HG03342 (cell line): ENCODE measurements at regions not wholly inside any gene's neighbourhood (a gene's known extent, or its start where the extent isn't known, plus 50 kb on each side); places are given as distances from the start of the nearest gene placed in this dataset.
"Not testable (repeated sequence)": the region's sequence is repeated elsewhere in the genome, so short reads cannot be mapped to it uniquely, and the experiment has no call there.

Source experiments
- ATAC-seq: cut with Tn5 transposase; IDR thresholded peaks from one replicate; pipeline ENCODE4 v1.9.1; 2021; ENCODE audit warnings: mild to moderate bottlenecking, moderate library complexity; ENCODE audit not compliant: unreplicated experiment

GRCh38 chr11:49499117-49499516 is 290.7 kb upstream of the FOLH1 start:
- ATAC-seq = no peak

DNA sequence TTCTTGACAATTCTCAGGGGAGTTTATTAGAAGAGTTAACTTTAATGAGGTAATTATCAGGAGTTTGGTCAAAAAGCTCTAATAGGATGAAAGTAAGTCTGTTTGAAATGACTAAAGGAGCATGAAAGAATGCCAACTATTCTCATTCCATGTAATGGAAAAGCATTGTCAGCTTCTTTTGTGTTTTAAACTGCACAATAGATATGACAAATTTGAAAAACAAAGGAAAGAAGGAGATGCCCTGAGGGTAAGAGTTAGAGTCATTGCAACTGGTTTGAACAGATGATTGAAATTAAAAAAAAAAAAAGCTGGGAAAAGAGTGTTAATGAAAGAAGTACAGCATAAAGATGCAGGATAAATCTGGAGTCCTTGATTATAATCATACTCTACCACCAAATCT is 296.8 kb upstream of the FOLH1 start:
- no peak for ATAC-seq

- ATAC-seq = peak; percentile 88
Measured at GRCh38 chr11:49526240-49526829, 317.9 kb upstream of the FOLH1 start.

DNA sequence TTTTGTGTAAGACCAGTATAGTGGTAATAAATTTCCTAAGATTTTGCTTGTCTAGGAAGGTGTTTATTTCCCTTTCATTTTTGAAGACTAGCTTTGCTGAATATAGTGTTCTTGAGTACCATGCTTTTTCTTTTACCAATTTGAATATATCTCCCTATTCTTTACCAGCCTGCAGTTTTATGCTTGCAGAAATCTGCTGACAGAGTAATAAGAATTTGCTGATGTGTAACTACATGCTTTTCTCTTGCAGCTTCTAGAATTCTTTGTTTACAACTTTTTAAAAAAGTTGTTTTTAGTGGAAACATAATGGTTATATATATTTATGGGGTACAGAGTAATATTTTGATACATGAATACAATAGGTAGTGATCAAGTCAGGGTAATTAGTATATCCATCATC is 324.8 kb upstream of the FOLH1 start:
- no peak for ATAC-seq

DNA sequence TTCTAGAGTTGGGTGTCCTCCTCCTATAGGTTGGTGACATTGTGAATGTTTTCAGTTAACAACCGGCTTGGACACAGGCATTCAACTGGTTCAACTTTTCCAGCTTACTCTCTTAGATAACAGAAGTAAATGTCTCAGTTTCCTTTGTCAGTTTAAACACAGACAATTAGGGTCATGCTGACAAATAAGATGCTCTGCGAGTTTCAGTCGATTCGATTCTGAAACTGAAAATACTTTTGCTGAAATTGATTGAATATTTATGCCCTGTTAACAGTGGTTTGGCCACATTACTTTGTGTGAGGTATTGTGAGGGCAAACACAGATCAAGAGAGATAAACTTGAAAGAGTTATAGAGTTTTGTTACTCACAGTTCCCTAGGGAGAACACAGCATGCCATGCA is 330.5 kb upstream of the FOLH1 start:
- ATAC-seq = not testable (repeated sequence)

- not testable (repeated sequence) for ATAC-seq
Measured at GRCh38 chr11:49558261-49558847, 350.0 kb upstream of the FOLH1 start.

DNA sequence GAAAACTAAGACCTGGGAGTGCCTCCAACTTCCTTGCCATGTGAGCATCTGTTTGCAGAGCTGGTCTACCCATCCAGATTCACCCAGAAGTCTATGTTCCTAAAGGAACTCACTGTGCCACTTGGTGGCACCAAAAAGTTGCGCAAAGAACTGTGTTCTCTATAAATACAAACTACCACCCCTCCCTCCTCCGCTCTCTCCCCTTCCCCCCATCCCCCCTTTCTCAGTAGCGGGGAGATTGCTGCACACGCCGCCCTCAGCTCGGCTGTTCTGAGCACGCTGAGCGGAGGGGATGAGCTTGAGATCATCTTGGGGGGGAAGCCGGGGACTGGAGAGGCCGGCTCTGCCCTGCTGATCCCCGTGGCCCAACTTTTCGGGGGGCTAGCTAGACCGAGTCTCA is 352.2 kb upstream of the FOLH1 start:
- not testable (repeated sequence) for ATAC-seq

- ATAC-seq = not testable (repeated sequence)
Measured at GRCh38 chr11:49561240-49561880, 353.0 kb upstream of the FOLH1 start.

DNA sequence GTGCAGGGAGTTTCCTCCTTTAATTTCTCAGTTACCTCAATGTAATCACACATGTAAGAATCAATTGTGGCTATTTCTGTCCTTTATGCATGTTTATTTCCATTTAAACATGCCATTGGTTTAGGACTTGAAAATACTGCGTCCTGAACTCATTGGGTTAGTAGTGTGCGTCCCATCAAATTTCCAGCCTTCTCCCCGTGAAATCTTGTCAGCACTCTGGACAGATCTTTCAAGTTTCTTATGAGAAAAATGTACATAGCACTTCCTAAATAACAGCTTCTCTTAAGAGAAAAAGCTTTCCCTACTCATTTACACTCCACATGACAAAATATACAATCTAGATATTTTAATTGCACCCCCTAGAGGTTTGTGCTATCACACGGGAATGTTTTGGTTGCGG is 353.9 kb upstream of the FOLH1 start:
- ATAC-seq = not testable (repeated sequence)

DNA sequence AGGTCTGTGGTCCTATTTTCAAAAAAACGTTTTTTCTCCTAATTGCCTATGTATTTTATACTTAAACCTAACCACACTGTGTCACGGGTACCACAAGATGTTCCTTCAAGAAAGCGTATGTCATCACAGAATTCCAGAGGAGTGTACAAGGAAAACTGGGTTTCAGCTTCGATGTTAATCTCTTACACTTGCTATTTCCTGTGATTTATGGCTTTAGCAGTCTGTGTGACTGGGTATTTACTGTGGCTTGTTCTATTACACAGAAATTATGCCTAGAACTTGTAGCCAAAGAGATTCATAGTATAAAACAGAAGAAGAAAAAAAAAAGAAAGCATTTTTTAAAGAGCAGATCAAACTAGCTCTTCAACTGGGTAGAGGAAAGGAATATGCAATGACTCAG is 371.1 kb upstream of the FOLH1 start:
- not testable (repeated sequence) for ATAC-seq

- not testable (repeated sequence) for ATAC-seq
Measured at GRCh38 chr11:49585495-49585894, 366.7 kb upstream of the OR4C13 start.

DNA sequence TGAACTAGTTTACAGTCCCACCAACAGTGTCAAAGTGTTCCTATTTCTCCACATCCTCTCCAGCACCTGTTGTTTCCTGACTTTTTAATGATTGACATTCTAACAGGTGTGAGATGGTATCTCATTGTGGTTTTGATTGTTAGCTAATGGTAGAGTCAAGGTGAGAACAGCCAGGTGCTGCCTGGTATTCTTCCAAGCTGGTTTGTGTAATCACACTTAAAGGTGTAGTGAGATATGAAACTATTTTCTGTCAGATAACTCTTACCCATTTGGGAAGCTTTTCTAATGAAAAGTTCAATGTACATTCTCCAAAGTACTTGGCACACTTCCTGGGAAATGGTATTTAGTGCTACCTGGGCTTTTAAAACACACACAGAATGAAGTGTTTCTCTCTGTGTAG is 343.3 kb upstream of the OR4C13 start:
- ATAC-seq = not testable (repeated sequence)

DNA sequence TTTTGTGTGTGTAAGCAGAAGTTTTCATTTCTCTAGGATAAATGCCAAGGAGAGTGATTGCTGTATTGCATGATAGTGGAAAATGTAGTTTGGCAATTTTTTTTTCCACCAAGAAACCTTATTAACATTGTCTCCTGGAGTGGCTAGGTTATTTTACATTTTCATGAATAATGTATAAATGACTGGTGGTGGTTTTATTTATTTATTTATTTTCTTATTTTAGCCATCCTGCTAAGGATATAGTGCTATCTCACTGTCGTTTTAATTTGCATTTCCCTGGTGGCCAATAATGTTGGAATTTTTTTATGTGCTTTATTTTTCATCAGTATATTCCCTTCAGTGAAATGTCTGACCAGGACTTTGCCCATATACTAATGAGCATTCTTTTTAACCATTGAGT is 328.3 kb upstream of the OR4C13 start:
- not testable (repeated sequence) for ATAC-seq

DNA sequence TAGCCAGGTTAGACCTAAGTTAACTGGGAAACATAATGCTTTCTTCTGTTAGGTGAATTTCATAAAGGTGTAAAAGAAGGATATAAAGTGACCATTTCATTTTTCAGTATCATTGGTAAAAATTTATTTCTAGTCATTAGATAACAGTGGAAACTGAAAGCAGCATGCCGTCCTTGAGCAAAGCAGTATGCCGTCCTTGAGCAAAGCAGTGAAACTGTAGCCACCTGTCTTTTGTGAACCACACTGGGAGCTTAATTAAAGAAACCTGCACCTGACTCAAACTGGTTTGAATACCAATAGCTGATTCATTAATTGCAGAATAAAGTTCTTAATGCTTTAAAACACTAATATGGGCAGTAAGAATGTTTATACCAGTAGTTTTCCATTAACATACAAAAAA is 281.5 kb upstream of the OR4C13 start:
- not testable (repeated sequence) for ATAC-seq

DNA sequence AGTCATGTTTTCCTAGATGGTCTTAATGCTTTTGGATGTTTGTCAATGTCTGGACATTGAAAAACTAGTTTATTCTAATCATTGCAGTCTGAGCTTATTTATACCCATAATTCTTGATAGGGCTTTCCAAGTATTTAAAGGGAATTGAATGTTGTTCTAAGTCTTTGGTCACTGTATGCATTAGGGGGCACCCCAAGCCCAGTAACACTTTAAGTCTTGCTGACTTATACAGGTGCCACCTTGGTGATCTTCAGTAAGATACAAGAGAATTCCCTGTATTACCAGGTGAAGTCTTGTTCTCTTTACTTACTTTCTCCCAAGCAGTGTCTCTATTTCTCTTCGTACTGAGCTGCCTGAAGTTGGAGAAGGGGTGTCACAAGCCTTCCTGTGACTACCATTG is 250.1 kb upstream of the OR4C13 start:
- ATAC-seq = not testable (repeated sequence)

GRCh38 chr11:49750447-49750846 is 201.7 kb upstream of the OR4C13 start:
- ATAC-seq = not testable (repeated sequence)

GRCh38 chr11:49750960-49751359 is 201.2 kb upstream of the OR4C13 start:
- not testable (repeated sequence) for ATAC-seq

- ATAC-seq = not testable (repeated sequence)
Measured at GRCh38 chr11:49780791-49781190, 171.4 kb upstream of the OR4C13 start.

DNA sequence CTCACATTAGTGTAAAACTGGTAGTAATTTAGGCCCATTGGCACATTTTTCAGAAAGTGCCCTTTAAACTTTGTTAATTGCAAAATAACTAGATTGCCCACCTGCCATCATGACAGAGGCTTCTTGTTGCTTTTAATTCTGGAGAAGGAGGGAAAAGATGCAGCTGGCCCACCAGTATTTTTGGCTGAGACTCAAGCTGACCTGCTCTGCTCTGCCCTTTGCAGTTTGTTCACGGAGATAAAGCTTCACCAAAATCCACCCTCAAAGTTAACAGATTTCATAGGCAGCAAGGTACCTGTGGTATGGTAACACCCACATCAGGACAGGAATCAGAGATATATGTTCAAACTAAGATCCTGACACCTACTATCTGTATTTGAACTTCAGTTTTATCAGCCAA is 170.2 kb upstream of the OR4C13 start:
- ATAC-seq = not testable (repeated sequence)

- ATAC-seq = not testable (repeated sequence)
Measured at GRCh38 chr11:49783841-49784240, 168.3 kb upstream of the OR4C13 start.

- not testable (repeated sequence) for ATAC-seq
Measured at GRCh38 chr11:49789787-49790186, 162.4 kb upstream of the OR4C13 start.

DNA sequence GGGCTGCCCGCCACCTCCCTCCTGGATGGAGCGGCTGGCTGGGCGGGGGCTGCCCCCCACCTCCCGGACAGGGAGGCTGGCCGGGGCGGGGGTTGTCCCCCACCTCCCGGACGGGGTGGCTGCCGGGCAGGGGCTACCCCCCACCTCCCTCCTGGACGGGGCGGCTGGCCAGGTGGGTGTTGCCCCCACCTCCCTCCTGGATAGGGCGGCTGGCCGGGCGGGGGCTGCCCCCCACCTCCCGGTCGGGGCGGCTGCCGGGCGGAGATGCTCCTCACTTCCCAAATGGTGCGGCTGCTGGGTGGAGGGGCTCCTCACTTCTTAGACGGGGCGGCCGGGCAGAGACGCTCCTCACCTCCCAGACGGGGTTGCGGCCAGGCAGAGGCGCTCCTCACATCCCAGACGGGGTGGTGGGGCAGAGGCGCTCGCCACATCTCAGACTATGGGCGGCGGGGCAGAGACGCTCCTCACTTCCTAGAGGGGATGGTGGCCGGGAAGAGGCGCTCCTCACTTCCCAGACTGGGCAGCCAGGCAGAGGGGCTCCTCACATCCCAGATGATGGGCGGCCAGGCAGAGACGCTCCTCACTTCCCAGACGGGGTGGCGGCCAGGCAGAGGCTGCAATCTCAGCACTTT is 153.9 kb upstream of the OR4C13 start:
- ATAC-seq = not testable (repeated sequence)
